Smooth muscle cell (in vitro differentiated cells): ENCODE measurements at regions not wholly inside any gene's neighbourhood (a gene's known extent, or its start where the extent isn't known, plus 50 kb on each side); places are given as distances from the start of the nearest gene placed in this dataset.
"Not testable (repeated sequence)": the region's sequence is repeated elsewhere in the genome, so short reads cannot be mapped to it uniquely, and the experiment has no call there.

ENCODE experiments used
- DNase-seq: peaks from one replicate; lab custom pipeline; 2025; ENCODE audit not compliant: unreplicated experiment; lab: John Stamatoyannopoulos, UW
- H2AFZ ChIP-seq: fragments of 200-600 bp; sonication (generic); 2 replicates; pipeline ENCODE4 v1.6.0; 2016; ENCODE audit warnings: antibody characterized with exemption, low read depth, mild to moderate bottlenecking
- H3F3A ChIP-seq: fragments of 200-600 bp; sonication (generic); 2 replicates; pipeline ENCODE4 v1.6.0; 2017; ENCODE audit warnings: antibody characterized with exemption, low read depth
- H3K27ac ChIP-seq: fragments of 200-600 bp; sonication (generic); 2 replicates; pipeline ENCODE4 v1.5.1; 2016; ENCODE audit warnings: low read depth, mild to moderate bottlenecking
- H3K27me3 ChIP-seq: fragments of 200-600 bp; sonication (generic); 2 replicates; pipeline ENCODE4 v1.6.1; 2016; ENCODE audit warnings: low read depth, mild to moderate bottlenecking
- H3K36me3 ChIP-seq: fragments of 200-600 bp; sonication (generic); 2 replicates; pipeline ENCODE4 v1.5.1; 2016; ENCODE audit warnings: low read depth
- H3K4me1 ChIP-seq: fragments of 200-600 bp; sonication (generic); 2 replicates; pipeline ENCODE4 v1.5.1; 2016; ENCODE audit warnings: low read depth
- H3K4me2 ChIP-seq: fragments of 200-600 bp; sonication (generic); 2 replicates; pipeline ENCODE4 v1.6.0; 2016; ENCODE audit warnings: mild to moderate bottlenecking
- H3K4me3 ChIP-seq: fragments of 200-600 bp; sonication (generic); 2 replicates; pipeline ENCODE4 v1.5.1; 2016; ENCODE audit warnings: mild to moderate bottlenecking
- H3K79me2 ChIP-seq: fragments of 200-600 bp; sonication (generic); 2 replicates; pipeline ENCODE4 v1.6.0; 2016; ENCODE audit warnings: low read depth, mild to moderate bottlenecking
- H3K9ac ChIP-seq: fragments of 200-600 bp; sonication (generic); 2 replicates; pipeline ENCODE4 v1.6.0; 2016; ENCODE audit warnings: low read depth
- H3K9me3 ChIP-seq: fragments of 200-600 bp; sonication (generic); replicated peaks from 2 replicates; pipeline ENCODE4 v1.5.1; 2016; ENCODE audit warnings: low read depth
- H4K20me1 ChIP-seq: fragments of 200-600 bp; sonication (generic); 2 replicates; pipeline ENCODE4 v1.6.0; 2016; ENCODE audit warnings: low read depth
- WGBS: methylation state at CpG from one replicate; pipeline ENCODE4 v1.1.7; 2016; ENCODE audit warnings: low lambda C conversion rate; 5-methylcytosine and 5-hydroxymethylcytosine counted together
- TF ChIP-seq, protein P1 (sequence below): fragments of 200-600 bp; sonication (generic); IDR thresholded peaks from 2 replicates; pipeline ENCODE4 v1.5.1; 2017; ENCODE audit warnings: borderline replicate concordance, mild to moderate bottlenecking, antibody characterized with exemption; ENCODE audit not compliant: insufficient read depth, poor library complexity, severe bottlenecking

GRCh38 chr2:53209679-53210458 lies 557.7 kb upstream of the CHAC2 start:
- TF ChIP-seq, protein P1, sequence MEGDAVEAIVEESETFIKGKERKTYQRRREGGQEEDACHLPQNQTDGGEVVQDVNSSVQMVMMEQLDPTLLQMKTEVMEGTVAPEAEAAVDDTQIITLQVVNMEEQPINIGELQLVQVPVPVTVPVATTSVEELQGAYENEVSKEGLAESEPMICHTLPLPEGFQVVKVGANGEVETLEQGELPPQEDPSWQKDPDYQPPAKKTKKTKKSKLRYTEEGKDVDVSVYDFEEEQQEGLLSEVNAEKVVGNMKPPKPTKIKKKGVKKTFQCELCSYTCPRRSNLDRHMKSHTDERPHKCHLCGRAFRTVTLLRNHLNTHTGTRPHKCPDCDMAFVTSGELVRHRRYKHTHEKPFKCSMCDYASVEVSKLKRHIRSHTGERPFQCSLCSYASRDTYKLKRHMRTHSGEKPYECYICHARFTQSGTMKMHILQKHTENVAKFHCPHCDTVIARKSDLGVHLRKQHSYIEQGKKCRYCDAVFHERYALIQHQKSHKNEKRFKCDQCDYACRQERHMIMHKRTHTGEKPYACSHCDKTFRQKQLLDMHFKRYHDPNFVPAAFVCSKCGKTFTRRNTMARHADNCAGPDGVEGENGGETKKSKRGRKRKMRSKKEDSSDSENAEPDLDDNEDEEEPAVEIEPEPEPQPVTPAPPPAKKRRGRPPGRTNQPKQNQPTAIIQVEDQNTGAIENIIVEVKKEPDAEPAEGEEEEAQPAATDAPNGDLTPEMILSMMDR = no peak

GRCh38 chr2:53208815-53209214 lies 558.8 kb upstream of the CHAC2 start:
- Histone ChIP-seq H3K4me1 (no peaks in the 10 kb centered on the region), H3K9me3 (no peaks in the 10 kb centered on the region), H3K79me2 (no peaks in the 10 kb centered on the region), H4K20me1 (no peaks in the 10 kb centered on the region), H3K27me3 (no peaks in the 10 kb centered on the region), H3K4me3 (no peak overlapping the region), H3K27ac (no peak overlapping the region), H3K4me2 (no peak overlapping the region), H3F3A (no peaks in the 10 kb centered on the region), H2AFZ (no peak overlapping the region), H3K9ac (no peak overlapping the region), H3K36me3 (no peaks in the 10 kb centered on the region)
- DNase-seq = no peak
- WGBS = 65% methylated on average over 4 of the region's 4 CpGs
- TF ChIP-seq, protein P1 = no peak

More at GRCh38 chr2:53209679-53210458, 557.7 kb upstream of the CHAC2 start:
- Histone ChIP-seq H3K9me3 (no peaks in the 10 kb centered on the region), H3F3A (no peaks in the 10 kb centered on the region), H3K4me3 (no peak overlapping the region), H3K79me2 (no peaks in the 10 kb centered on the region), H3K4me1 (no peaks in the 10 kb centered on the region), H3K4me2 (no peak overlapping the region), H4K20me1 (no peaks in the 10 kb centered on the region), H3K27ac (no peak overlapping the region), H2AFZ (no peak overlapping the region), H3K9ac (no peak overlapping the region), H3K27me3 (no peaks in the 10 kb centered on the region), H3K36me3 (no peaks in the 10 kb centered on the region)
- 68% methylated on average over 5 of the region's 5 CpGs for WGBS
- no peak for DNase-seq

- H3K4me3 ChIP-seq, H3K79me2 ChIP-seq, H3K27ac ChIP-seq, H3K36me3 ChIP-seq, H3K4me1 ChIP-seq, H3K9me3 ChIP-seq, H4K20me1 ChIP-seq, H3K4me2 ChIP-seq, H3F3A ChIP-seq, H2AFZ ChIP-seq, H3K9ac ChIP-seq, DNase-seq, H3K27me3 ChIP-seq: not testable (repeated sequence)
- WGBS = 66% methylated on average over 1 of the region's 1 CpG
Observed at GRCh38 chr2:53206226-53206625, 561.4 kb upstream of the CHAC2 start.

DNA sequence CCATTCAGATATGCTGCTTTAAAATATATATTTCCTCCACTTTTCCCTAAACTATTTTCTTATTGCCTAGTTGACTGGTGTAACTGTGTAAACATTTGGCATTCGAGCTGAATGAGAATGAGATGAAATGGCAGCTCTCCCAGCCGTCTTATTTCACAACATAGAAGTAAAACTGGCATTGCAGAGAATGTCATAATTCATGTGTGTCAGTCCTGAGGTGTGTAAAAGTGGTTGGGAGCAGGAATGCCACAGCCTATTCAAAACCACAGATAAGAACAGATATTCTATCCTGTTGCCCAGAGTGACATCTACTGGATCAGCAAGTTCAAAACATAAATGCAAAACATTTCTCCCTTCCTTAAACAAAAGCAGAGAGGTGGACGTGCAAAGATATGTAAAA lies 565.5 kb upstream of the CHAC2 start:
- H2AFZ ChIP-seq = no peak overlapping the region
- DNase-seq = no peak
- H3K4me2 ChIP-seq = no peak overlapping the region
- no peaks in the 10 kb centered on the region for H3K9me3 ChIP-seq
- H3K36me3 ChIP-seq = no peaks in the 10 kb centered on the region
- H3K9ac ChIP-seq = no peak overlapping the region
- H3K4me3 ChIP-seq = no peak overlapping the region
- no peaks in the 10 kb centered on the region for H3K79me2 ChIP-seq
- no peak overlapping the region for H3K27ac ChIP-seq
- no peaks in the 10 kb centered on the region for H3K27me3 ChIP-seq
- TF ChIP-seq, protein P1 = peak; percentile 12
- H4K20me1 ChIP-seq = no peaks in the 10 kb centered on the region
- 52% methylated on average over 3 of the region's 3 CpGs for WGBS
- no peaks in the 10 kb centered on the region for H3K4me1 ChIP-seq
- H3F3A ChIP-seq = no peaks in the 10 kb centered on the region
